ENCODE measurements at regions not wholly inside any gene's neighbourhood (a gene's known extent, or its start where the extent isn't known, plus 50 kb on each side); places are given as distances from the start of the nearest gene placed in this dataset.

DNA sequence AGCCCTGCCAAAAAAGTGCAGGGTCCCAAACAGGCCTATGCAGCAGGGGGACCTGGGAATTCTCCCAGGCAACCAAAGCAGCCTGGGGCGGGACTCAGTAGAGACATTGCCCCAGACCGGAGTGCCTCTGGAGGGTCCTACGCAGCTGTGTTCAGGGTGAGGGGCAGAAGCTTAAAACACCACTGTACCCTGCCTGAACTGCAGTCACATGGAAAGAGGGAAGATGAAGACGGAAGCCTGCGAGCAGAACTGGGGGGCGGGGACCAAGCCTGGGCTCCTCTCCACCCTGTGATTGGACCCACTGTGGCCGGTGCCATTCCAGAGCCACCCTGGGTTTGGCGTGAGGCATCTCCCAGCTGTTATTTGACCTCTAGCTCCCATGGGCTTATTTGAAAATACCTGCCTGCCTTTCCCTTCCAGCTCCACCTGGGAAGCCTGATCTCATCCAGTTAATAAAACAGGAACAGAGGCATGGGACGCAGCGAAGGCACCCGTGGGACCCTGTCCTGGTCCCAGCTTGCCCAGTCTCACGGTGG is 183.1 kb downstream of the SMAD2 start:
- TF ChIP-seq REST (IDR thresholded peaks at IDR 0.05; ENCODE audit: low read depth, low read length) (no peak), RFX5 (IDR thresholded peaks at IDR 0.05; ENCODE audit: low read length) (no peak), IRF3 (IDR thresholded peaks at IDR 0.05; ENCODE audit: low read depth, low read length) (no peak), TEAD4 (IDR thresholded peaks at IDR 0.05; ENCODE audit: borderline replicate concordance, insufficient read depth) (no peak), YY1 (IDR thresholded peaks at IDR 0.05; ENCODE audit: low read depth) (no peak), JUND (IDR thresholded peaks at IDR 0.05) (no peak), SIN3A (IDR thresholded peaks at IDR 0.05; ENCODE audit: borderline replicate concordance, low read depth, low read length) (no peak), CHD2 (IDR thresholded peaks at IDR 0.05; ENCODE audit: low read length, partially characterized antibody) (no peak), POLR2AphosphoS5 (IDR thresholded peaks at IDR 0.05; ENCODE audit: low read depth, low read length) (no peak), MXI1 (IDR thresholded peaks at IDR 0.05; ENCODE audit: low read depth, low read length) (no peak), FOXM1 (IDR thresholded peaks at IDR 0.05; ENCODE audit: low read depth) (no peak)
- TF ChIP-seq, protein P1, sequence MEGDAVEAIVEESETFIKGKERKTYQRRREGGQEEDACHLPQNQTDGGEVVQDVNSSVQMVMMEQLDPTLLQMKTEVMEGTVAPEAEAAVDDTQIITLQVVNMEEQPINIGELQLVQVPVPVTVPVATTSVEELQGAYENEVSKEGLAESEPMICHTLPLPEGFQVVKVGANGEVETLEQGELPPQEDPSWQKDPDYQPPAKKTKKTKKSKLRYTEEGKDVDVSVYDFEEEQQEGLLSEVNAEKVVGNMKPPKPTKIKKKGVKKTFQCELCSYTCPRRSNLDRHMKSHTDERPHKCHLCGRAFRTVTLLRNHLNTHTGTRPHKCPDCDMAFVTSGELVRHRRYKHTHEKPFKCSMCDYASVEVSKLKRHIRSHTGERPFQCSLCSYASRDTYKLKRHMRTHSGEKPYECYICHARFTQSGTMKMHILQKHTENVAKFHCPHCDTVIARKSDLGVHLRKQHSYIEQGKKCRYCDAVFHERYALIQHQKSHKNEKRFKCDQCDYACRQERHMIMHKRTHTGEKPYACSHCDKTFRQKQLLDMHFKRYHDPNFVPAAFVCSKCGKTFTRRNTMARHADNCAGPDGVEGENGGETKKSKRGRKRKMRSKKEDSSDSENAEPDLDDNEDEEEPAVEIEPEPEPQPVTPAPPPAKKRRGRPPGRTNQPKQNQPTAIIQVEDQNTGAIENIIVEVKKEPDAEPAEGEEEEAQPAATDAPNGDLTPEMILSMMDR (IDR thresholded peaks at IDR 0.05), result no peak
- TF ChIP-seq, protein P2, sequence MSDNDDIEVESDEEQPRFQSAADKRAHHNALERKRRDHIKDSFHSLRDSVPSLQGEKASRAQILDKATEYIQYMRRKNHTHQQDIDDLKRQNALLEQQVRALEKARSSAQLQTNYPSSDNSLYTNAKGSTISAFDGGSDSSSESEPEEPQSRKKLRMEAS (IDR thresholded peaks at IDR 0.05; ENCODE audit: low read depth), result no peak
- TF ChIP-seq, protein P3, sequence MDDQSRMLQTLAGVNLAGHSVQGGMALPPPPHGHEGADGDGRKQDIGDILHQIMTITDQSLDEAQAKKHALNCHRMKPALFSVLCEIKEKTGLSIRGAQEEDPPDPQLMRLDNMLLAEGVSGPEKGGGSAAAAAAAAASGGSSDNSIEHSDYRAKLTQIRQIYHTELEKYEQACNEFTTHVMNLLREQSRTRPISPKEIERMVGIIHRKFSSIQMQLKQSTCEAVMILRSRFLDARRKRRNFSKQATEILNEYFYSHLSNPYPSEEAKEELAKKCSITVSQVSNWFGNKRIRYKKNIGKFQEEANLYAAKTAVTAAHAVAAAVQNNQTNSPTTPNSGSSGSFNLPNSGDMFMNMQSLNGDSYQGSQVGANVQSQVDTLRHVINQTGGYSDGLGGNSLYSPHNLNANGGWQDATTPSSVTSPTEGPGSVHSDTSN (IDR thresholded peaks at IDR 0.05), result no peak

All from SK-N-SH (cell line).